ENCODE measurements at regions not wholly inside any gene's neighbourhood (a gene's known extent, or its start where the extent isn't known, plus 50 kb on each side); places are given as distances from the start of the nearest gene placed in this dataset.

DNA sequence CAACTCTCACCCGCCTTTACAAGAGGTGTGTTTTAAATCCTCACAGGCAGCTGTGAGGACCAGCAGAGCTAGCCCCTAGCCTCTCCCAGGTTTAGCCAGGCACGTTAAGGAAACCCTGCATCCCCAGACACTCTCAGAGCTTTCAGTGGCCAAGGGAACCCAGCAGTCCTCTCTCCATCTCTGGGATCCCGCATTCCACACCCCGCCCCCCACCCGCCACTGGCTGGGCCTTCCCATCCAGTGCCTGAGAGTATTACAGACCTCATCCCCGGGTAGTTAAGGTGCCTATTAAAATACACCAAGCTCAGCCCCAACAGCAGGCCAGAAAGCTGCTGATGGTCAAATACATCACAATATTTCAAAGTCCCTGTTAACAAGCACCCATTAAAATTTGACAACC lies 256.2 kb downstream of the BCOR start:
- DNase-seq (ENCODE audit: low read depth in 2 of 2), result no peak
- no peak overlapping the region for H3K4me3 ChIP-seq (replicated peaks in 1 of 2; ENCODE audit: low read depth in 2 of 2, low read length in 2 of 2)
- no peak for TF ChIP-seq CTCF (IDR thresholded peaks at IDR 0.05; ENCODE audit: low read depth, low read length)

DNA sequence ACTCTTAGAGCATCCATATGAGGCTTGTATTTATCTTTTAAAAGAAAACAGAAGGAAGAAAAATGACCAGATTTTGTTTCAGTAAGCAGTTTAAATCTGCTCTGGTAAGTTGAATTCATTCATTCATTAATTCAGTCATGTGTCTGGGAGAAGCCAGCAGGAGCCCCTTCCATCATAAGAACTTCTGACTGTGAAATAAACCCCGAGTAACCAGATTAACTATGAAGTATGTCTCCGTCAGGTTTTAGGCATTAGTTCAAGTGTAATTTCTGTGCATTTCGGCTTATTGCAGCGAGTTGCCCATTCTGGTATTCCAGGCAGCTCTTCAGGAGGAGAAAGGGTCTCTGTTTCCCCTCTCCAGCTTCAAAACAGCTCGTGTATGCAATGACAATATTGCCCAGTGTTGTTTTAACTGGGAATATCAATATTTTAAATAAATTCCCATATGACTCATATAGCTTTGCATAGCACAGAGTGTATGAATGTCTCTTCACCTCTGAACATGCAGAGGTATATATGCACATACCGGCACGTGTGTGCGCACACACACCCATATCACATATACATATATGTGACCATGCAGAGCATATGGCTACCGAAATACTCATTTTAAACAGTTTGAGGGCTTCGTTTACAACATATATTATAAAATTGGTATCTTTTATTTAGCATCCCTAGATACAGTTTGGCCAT lies 255.3 kb downstream of the BCOR start:
- no peak overlapping the region for H3K4me3 ChIP-seq (replicated peaks in 1 of 2; ENCODE audit: low read depth in 2 of 2, low read length in 2 of 2)
- DNase-seq (ENCODE audit: low read depth in 2 of 2), result no peak
- TF ChIP-seq CTCF (IDR thresholded peaks at IDR 0.05; ENCODE audit: low read depth, low read length), result no peak

DNA sequence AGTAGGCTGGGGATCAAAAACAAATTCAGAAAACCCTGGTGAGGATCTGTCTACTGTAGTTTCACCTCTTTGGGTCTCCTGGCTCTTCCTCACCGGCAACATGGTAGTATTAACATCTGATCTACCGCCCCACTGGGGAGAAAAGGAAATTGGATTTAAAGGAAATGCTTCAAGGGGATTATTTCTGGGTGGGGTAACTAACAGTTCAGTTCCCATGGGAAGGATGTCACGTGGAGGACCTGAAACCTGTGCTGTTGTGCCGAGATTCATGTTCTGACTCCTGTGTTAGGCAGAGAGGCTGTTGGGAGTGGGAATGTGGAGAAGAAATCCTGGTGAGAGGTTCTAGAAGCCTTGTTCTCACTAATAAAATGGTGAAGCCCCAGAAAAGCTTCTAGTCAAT lies 254.4 kb downstream of the BCOR start:
- no peak for TF ChIP-seq CTCF (IDR thresholded peaks at IDR 0.05; ENCODE audit: low read depth, low read length)
- no peak for DNase-seq (ENCODE audit: low read depth in 2 of 2)

GRCh38 chrX:39845233-39845632 lies 252.5 kb downstream of the BCOR start:
- H3K4me3 ChIP-seq (replicated peaks in 1 of 2; ENCODE audit: low read depth in 2 of 2, low read length in 2 of 2), result no peak overlapping the region
- no peak for DNase-seq (ENCODE audit: low read depth in 2 of 2)
- TF ChIP-seq CTCF (IDR thresholded peaks at IDR 0.05; ENCODE audit: low read depth, low read length), result no peak

More for the DNA sequence above, 254.4 kb downstream of the BCOR start:
- H3K4me3 ChIP-seq (replicated peaks in 1 of 2; ENCODE audit: low read depth in 2 of 2, low read length in 2 of 2), result no peak overlapping the region

- no peak for TF ChIP-seq CTCF (IDR thresholded peaks at IDR 0.05; ENCODE audit: low read depth, low read length)
- no peak overlapping the region for H3K4me3 ChIP-seq (replicated peaks in 1 of 2; ENCODE audit: low read depth in 2 of 2, low read length in 2 of 2)
- DNase-seq (ENCODE audit: low read depth in 2 of 2), result no peak
Measured at GRCh38 chrX:39846460-39846859, 251.3 kb downstream of the BCOR start.

DNA sequence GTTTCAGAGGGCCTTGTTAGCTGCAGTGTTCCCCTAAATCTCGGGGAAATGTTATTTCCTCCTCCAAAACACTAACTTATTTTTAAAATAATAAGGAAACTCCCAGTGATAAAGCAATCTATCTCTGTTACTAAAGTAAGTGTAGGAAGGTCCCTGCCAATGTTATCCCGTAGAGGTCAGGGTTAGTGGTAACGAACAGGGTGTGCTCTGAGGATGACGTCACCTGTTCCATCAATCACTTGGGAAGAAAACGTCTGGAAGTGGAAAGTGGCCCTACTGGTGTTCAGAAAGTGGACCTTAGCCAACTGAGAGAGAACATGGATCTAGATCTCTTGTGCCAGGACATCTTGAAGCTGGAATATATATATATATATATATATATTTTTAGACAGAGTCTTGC lies 249.5 kb downstream of the BCOR start:
- DNase-seq (ENCODE audit: low read depth in 2 of 2), result peak; percentile 17 to 57
- TF ChIP-seq CTCF (IDR thresholded peaks at IDR 0.05; ENCODE audit: low read depth, low read length), result no peak

DNA sequence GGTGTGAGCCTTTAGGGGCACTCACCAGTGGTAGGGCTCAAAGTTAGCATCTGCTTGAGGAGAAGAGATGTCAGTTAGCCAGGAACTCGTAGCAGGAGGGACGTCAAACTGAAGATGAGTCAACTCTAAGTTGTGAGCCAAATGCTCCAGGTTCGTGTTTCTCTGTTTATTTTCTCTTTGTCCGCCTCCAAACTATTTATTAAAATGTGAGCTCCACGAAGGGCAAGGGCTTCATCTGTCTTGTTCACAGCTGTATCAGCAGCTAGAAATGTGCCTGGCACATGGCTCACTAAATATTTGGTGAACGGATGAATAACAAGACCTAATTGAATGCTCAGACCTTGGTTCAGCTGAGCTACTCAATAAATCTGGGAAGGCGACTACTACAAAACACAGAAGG lies 248.9 kb downstream of the BCOR start:
- TF ChIP-seq CTCF (IDR thresholded peaks at IDR 0.05; ENCODE audit: low read depth, low read length), result no peak
- no peak overlapping the region for H3K4me3 ChIP-seq (replicated peaks in 1 of 2; ENCODE audit: low read depth in 2 of 2, low read length in 2 of 2)
- DNase-seq (ENCODE audit: low read depth in 2 of 2), result peak; percentile 36 to 56

More for the DNA sequence above, 249.5 kb downstream of the BCOR start:
- H3K4me3 ChIP-seq (replicated peaks in 1 of 2; ENCODE audit: low read depth in 2 of 2, low read length in 2 of 2), result no peak overlapping the region

Data from cardiac fibroblast (primary cell).